WTC11 (cell line): ENCODE measurements at regions not wholly inside any gene's neighbourhood (a gene's known extent, or its start where the extent isn't known, plus 50 kb on each side); places are given as distances from the start of the nearest gene placed in this dataset.

ENCODE experiments used
- ATAC-seq: fragments of 200-7000 bp; cut with Tn5 transposase; 2 replicates; pipeline ENCODE4 v1.10.0; 2021; ENCODE audit warnings: mild to moderate bottlenecking, moderate library complexity
- CTCF ChIA-PET: fragments of 300-600 bp; sonication (Branson Sonifier 250); formaldehyde crosslinking; loops from one replicate; lab custom pipeline; 2021; ENCODE audit warnings: antibody characterized with exemption; lab: Charles Lee
- POLR2A ChIA-PET: fragments of 350-600 bp; sonication (Branson Sonifier 250); formaldehyde crosslinking; loops from one replicate; lab custom pipeline; 2021; ENCODE audit warnings: antibody characterized with exemption; lab: Charles Lee
- DNase-seq: peaks from one replicate; pipeline ENCODE4 v3.0.0; 2021; ENCODE audit warnings: low spot score
- H3K27ac Mint-ChIP-seq: 2 replicates; pipeline ENCODE4 v1.8.0; 2021; ENCODE audit warnings: mixed read lengths
- H3K27me3 Mint-ChIP-seq: 2 replicates; pipeline ENCODE4 v1.8.0; 2021; ENCODE audit warnings: low read depth, mild to moderate bottlenecking, moderate library complexity, mixed read lengths
- H3K36me3 Mint-ChIP-seq: 2 replicates; pipeline ENCODE4 v1.8.0; 2021; ENCODE audit warnings: mixed read lengths
- H3K4me1 Mint-ChIP-seq: 2 replicates; pipeline ENCODE4 v1.8.0; 2022; ENCODE audit warnings: mixed read lengths
- H3K4me3 Mint-ChIP-seq: 2 replicates; pipeline ENCODE4 v1.8.0; 2021; ENCODE audit warnings: mild to moderate bottlenecking, moderate library complexity, mixed read lengths
- H3K9me3 Mint-ChIP-seq: 2 replicates; pipeline ENCODE4 v1.8.0; 2021; ENCODE audit warnings: mixed read lengths
- CREM ChIP-seq: sonication (generic); formaldehyde crosslinking; IDR thresholded peaks from 2 replicates; pipeline ENCODE4 v1.8.1; 2022; ENCODE audit warnings: mild to moderate bottlenecking, missing genetic modification reagents, moderate library complexity
- ESRRA ChIP-seq: sonication (generic); formaldehyde crosslinking; IDR thresholded peaks from 2 replicates; pipeline ENCODE4 v1.8.1; 2022; ENCODE audit warnings: mild to moderate bottlenecking, missing genetic modification reagents, borderline replicate concordance
- HMGA2 ChIP-seq: fragments of 250-450 bp; sonication (Bioruptor Pico); IDR thresholded peaks from 2 replicates; pipeline ENCODE4 v1.4.0; 2021; ENCODE audit warnings: mild to moderate bottlenecking, moderate library complexity
- NFE2L1 ChIP-seq: sonication (generic); formaldehyde crosslinking; IDR thresholded peaks from 2 replicates; pipeline ENCODE4 v1.8.1; 2023; ENCODE audit warnings: missing genetic modification reagents
- PRRX2 ChIP-seq: fragments of 250-450 bp; sonication (Bioruptor Pico); IDR thresholded peaks from 2 replicates; pipeline ENCODE4 v1.8.0; 2021; ENCODE audit warnings: mild to moderate bottlenecking
- SMAD3 ChIP-seq: sonication (generic); formaldehyde crosslinking; IDR thresholded peaks from 2 replicates; pipeline ENCODE4 v1.8.0; 2022; ENCODE audit warnings: missing genetic modification reagents, mild to moderate bottlenecking, borderline replicate concordance
- TF ChIP-seq, protein P1 (sequence below): sonication (generic); formaldehyde crosslinking; IDR thresholded peaks from 2 replicates; pipeline ENCODE4 v1.8.0; 2022; ENCODE audit warnings: mild to moderate bottlenecking, missing genetic modification reagents
- TF ChIP-seq, protein P2 (sequence below): sonication (generic); formaldehyde crosslinking; IDR thresholded peaks from 2 replicates; pipeline ENCODE4 v1.8.1; 2023; ENCODE audit warnings: mild to moderate bottlenecking, moderate library complexity, missing genetic modification reagents
- TF ChIP-seq, protein P3 (sequence below): fragments of 250-450 bp; sonication (Bioruptor Pico); IDR thresholded peaks from 2 replicates; pipeline ENCODE4 v1.9.0; 2021; ENCODE audit warnings: moderate library complexity, mild to moderate bottlenecking, inconsistent platforms, borderline replicate concordance
- TF ChIP-seq, protein P4 (sequence below): sonication (generic); formaldehyde crosslinking; IDR thresholded peaks from 2 replicates; pipeline ENCODE4 v1.8.1; 2023; ENCODE audit warnings: mild to moderate bottlenecking, missing genetic modification reagents
- TF ChIP-seq, protein P5 (sequence below): sonication (generic); formaldehyde crosslinking; IDR thresholded peaks from 2 replicates; pipeline ENCODE4 v1.8.0; 2023; ENCODE audit warnings: mild to moderate bottlenecking, missing genetic modification reagents
- TF ChIP-seq, protein P6 (sequence below): sonication (generic); formaldehyde crosslinking; IDR thresholded peaks from 2 replicates; pipeline ENCODE4 v1.8.1; 2022; ENCODE audit warnings: mild to moderate bottlenecking, missing genetic modification reagents, moderate library complexity, borderline replicate concordance
- TF ChIP-seq, protein P7 (sequence below): sonication (generic); formaldehyde crosslinking; conservative IDR thresholded peaks from 2 replicates; pipeline ENCODE4 v1.8.1; 2023; ENCODE audit warnings: mild to moderate bottlenecking, low read depth, missing genetic modification reagents, moderate library complexity
- TF ChIP-seq, protein P8 (sequence below): sonication (generic); formaldehyde crosslinking; IDR thresholded peaks from 2 replicates; pipeline ENCODE4 v1.8.1; 2022; ENCODE audit warnings: low read depth, missing genetic modification reagents, borderline replicate concordance
- TF ChIP-seq, protein P9 (sequence below): sonication (generic); formaldehyde crosslinking; IDR thresholded peaks from 2 replicates; pipeline ENCODE4 v1.8.1; 2023; ENCODE audit warnings: mild to moderate bottlenecking, missing genetic modification reagents, moderate library complexity

DNA sequence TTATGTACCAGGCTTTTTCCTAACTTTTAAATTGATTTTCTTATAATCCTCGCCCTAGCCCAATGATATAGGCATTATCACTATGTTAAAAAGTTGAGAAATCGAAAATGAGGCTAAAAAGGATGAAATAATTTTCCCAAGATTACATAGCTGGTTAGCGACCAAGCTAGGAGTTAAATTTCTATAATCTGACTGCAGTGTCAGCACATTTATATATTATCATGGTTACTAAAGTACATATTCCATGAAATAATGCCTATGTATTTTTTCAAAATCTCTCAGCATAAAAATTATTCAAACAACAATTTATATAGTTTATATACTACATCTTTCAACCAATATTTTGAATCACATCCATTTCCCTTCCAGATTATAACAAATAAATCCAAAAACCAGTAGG, 317.3 kb upstream of the TFPI start (continued):
- TF ChIP-seq, protein P1, sequence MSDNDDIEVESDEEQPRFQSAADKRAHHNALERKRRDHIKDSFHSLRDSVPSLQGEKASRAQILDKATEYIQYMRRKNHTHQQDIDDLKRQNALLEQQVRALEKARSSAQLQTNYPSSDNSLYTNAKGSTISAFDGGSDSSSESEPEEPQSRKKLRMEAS (CRISPR knock-in tag), result no peak
- TF ChIP-seq CREM (CRISPR knock-in tag), result no peak
- TF ChIP-seq, protein P2, sequence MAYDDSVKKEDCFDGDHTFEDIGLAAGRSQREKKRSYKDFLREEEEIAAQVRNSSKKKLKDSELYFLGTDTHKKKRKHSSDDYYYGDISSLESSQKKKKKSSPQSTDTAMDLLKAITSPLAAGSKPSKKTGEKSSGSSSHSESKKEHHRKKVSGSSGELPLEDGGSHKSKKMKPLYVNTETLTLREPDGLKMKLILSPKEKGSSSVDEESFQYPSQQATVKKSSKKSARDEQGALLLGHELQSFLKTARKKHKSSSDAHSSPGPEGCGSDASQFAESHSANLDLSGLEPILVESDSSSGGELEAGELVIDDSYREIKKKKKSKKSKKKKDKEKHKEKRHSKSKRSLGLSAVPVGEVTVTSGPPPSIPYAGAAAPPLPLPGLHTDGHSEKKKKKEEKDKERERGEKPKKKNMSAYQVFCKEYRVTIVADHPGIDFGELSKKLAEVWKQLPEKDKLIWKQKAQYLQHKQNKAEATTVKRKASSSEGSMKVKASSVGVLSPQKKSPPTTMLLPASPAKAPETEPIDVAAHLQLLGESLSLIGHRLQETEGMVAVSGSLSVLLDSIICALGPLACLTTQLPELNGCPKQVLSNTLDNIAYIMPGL (CRISPR knock-in tag), result no peak
- TF ChIP-seq, protein P3, sequence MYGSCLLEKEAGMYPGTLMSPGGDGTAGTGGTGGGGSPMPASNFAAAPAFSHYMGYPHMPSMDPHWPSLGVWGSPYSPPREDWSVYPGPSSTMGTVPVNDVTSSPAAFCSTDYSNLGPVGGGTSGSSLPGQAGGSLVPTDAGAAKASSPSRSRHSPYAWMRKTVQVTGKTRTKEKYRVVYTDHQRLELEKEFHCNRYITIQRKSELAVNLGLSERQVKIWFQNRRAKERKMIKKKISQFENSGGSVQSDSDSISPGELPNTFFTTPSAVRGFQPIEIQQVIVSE (CRISPR knock-in tag), result no peak

DNA sequence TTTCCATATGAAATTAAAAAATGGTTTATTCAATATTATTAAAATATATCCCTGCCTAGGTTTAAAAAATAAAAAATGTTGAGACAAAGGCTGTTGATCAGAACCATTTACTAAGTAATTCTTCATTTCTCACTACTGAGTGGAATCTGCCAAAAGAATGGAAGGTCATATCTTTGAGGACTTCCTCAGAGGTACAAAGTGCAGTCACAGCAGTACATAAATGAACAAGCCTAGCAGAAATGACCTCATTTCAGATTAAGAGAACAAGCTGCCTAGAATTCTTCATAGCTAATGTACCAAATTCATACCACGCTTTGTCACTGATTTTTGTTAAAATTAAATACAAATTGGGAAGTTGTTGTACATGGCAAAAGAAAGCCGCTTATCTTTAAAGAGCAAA, 318.9 kb upstream of the TFPI start:
- Mint-ChIP-seq H3K27ac (no peak overlapping the region), H3K36me3 (peaks cover 18% of the 10 kb centered on the region), H3K4me3 (no peak overlapping the region), H3K27me3 (peaks cover 6% of the 10 kb centered on the region), H3K4me1 (peaks cover 7% of the 10 kb centered on the region), H3K9me3 (peaks cover 18% of the 10 kb centered on the region)
- TF ChIP-seq, protein P4, sequence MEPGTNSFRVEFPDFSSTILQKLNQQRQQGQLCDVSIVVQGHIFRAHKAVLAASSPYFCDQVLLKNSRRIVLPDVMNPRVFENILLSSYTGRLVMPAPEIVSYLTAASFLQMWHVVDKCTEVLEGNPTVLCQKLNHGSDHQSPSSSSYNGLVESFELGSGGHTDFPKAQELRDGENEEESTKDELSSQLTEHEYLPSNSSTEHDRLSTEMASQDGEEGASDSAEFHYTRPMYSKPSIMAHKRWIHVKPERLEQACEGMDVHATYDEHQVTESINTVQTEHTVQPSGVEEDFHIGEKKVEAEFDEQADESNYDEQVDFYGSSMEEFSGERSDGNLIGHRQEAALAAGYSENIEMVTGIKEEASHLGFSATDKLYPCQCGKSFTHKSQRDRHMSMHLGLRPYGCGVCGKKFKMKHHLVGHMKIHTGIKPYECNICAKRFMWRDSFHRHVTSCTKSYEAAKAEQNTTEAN (CRISPR knock-in tag), result no peak
- TF ChIP-seq, protein P5, sequence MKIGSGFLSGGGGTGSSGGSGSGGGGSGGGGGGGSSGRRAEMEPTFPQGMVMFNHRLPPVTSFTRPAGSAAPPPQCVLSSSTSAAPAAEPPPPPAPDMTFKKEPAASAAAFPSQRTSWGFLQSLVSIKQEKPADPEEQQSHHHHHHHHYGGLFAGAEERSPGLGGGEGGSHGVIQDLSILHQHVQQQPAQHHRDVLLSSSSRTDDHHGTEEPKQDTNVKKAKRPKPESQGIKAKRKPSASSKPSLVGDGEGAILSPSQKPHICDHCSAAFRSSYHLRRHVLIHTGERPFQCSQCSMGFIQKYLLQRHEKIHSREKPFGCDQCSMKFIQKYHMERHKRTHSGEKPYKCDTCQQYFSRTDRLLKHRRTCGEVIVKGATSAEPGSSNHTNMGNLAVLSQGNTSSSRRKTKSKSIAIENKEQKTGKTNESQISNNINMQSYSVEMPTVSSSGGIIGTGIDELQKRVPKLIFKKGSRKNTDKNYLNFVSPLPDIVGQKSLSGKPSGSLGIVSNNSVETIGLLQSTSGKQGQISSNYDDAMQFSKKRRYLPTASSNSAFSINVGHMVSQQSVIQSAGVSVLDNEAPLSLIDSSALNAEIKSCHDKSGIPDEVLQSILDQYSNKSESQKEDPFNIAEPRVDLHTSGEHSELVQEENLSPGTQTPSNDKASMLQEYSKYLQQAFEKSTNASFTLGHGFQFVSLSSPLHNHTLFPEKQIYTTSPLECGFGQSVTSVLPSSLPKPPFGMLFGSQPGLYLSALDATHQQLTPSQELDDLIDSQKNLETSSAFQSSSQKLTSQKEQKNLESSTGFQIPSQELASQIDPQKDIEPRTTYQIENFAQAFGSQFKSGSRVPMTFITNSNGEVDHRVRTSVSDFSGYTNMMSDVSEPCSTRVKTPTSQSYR (CRISPR knock-in tag), result no peak
- no peak for TF ChIP-seq PRRX2 (CRISPR knock-in tag)
- ATAC-seq, result no peak
- ChIA-PET POLR2A (no interaction called here), CTCF (no interaction called here)
- no peak for DNase-seq

DNA sequence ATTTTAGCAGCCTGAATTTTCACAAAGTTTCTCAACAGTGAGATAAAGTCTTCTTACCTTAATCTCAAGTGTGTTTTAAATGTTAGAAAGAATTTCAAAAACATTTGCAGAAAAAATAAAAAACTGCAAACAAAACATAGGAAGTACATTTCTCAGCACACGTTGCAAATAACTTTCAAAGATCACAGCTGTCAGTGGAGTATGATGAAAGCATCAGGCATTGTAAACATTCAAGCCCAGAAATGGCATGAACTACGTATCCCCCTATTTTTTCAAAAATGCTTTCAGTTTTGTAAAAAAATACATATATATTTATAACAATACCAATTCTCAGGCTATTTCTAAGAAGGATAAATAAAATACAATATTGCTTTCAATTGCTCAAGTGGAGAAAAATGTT, 320.6 kb upstream of the TFPI start:
- no peak overlapping the region for H3K4me3 Mint-ChIP-seq
- DNase-seq (no peak), ATAC-seq (no peak)
- peaks cover 1% of the 10 kb centered on the region for H3K36me3 Mint-ChIP-seq
- H3K27ac Mint-ChIP-seq, result no peak overlapping the region
- peaks cover 14% of the 10 kb centered on the region for H3K4me1 Mint-ChIP-seq
- ChIA-PET POLR2A (no interaction called here), CTCF (no interaction called here)
- H3K9me3 Mint-ChIP-seq, result peaks cover 1% of the 10 kb centered on the region
- no peaks in the 10 kb centered on the region for H3K27me3 Mint-ChIP-seq
- TF ChIP-seq, protein P6, sequence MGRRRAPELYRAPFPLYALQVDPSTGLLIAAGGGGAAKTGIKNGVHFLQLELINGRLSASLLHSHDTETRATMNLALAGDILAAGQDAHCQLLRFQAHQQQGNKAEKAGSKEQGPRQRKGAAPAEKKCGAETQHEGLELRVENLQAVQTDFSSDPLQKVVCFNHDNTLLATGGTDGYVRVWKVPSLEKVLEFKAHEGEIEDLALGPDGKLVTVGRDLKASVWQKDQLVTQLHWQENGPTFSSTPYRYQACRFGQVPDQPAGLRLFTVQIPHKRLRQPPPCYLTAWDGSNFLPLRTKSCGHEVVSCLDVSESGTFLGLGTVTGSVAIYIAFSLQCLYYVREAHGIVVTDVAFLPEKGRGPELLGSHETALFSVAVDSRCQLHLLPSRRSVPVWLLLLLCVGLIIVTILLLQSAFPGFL (CRISPR knock-in tag), result no peak
- TF ChIP-seq SMAD3 (CRISPR knock-in tag), result no peak
- TF ChIP-seq HMGA2 (CRISPR knock-in tag), result no peak
- TF ChIP-seq NFE2L1 (CRISPR knock-in tag), result no peak
- TF ChIP-seq, protein P7, sequence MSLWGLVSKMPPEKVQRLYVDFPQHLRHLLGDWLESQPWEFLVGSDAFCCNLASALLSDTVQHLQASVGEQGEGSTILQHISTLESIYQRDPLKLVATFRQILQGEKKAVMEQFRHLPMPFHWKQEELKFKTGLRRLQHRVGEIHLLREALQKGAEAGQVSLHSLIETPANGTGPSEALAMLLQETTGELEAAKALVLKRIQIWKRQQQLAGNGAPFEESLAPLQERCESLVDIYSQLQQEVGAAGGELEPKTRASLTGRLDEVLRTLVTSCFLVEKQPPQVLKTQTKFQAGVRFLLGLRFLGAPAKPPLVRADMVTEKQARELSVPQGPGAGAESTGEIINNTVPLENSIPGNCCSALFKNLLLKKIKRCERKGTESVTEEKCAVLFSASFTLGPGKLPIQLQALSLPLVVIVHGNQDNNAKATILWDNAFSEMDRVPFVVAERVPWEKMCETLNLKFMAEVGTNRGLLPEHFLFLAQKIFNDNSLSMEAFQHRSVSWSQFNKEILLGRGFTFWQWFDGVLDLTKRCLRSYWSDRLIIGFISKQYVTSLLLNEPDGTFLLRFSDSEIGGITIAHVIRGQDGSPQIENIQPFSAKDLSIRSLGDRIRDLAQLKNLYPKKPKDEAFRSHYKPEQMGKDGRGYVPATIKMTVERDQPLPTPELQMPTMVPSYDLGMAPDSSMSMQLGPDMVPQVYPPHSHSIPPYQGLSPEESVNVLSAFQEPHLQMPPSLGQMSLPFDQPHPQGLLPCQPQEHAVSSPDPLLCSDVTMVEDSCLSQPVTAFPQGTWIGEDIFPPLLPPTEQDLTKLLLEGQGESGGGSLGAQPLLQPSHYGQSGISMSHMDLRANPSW, result no peak
- TF ChIP-seq, protein P5 (CRISPR knock-in tag), result no peak
- TF ChIP-seq, protein P8, sequence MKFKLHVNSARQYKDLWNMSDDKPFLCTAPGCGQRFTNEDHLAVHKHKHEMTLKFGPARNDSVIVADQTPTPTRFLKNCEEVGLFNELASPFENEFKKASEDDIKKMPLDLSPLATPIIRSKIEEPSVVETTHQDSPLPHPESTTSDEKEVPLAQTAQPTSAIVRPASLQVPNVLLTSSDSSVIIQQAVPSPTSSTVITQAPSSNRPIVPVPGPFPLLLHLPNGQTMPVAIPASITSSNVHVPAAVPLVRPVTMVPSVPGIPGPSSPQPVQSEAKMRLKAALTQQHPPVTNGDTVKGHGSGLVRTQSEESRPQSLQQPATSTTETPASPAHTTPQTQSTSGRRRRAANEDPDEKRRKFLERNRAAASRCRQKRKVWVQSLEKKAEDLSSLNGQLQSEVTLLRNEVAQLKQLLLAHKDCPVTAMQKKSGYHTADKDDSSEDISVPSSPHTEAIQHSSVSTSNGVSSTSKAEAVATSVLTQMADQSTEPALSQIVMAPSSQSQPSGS (CRISPR knock-in tag), result no peak
- TF ChIP-seq, protein P9, sequence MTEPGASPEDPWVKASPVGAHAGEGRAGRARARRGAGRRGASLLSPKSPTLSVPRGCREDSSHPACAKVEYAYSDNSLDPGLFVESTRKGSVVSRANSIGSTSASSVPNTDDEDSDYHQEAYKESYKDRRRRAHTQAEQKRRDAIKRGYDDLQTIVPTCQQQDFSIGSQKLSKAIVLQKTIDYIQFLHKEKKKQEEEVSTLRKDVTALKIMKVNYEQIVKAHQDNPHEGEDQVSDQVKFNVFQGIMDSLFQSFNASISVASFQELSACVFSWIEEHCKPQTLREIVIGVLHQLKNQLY (CRISPR knock-in tag), result no peak
- no peak for TF ChIP-seq ESRRA
